ENCODE measurements at regions not wholly inside any gene's neighbourhood (a gene's known extent, or its start where the extent isn't known, plus 50 kb on each side); places are given as distances from the start of the nearest gene placed in this dataset.

GRCh38 chr2:9144046-9144445, 62.6 kb upstream of the ASAP2 start:
- intact Hi-C loops (cut with micrococcal nuclease) = loop anchor here (10.0 kb wide), 1 partner anchor 281 kb away; the partner anchor contains the start of genes CPSF3 and ITGB1BP1
- H3K9me3 Mint-ChIP-seq = no peaks in the 10 kb centered on the region
- no peak overlapping the region for H3K4me3 Mint-ChIP-seq (ENCODE audit: low read depth)
- H3K4me1 Mint-ChIP-seq (ENCODE audit: low read depth) = peaks cover 1% of the 10 kb centered on the region
- H3K27me3 Mint-ChIP-seq (ENCODE audit: low read depth) = peaks cover 21% of the 10 kb centered on the region
- no peaks in the 10 kb centered on the region for H3K36me3 Mint-ChIP-seq (ENCODE audit: low read depth)
- no peak overlapping the region for H3K27ac Mint-ChIP-seq
- DNase-seq (ENCODE audit: low spot score) = no peak

- Mint-ChIP-seq H3K27me3 (ENCODE audit: low read depth) (peaks cover 21% of the 10 kb centered on the region), H3K4me1 (ENCODE audit: low read depth) (peaks cover 1% of the 10 kb centered on the region), H3K4me3 (ENCODE audit: low read depth) (peak overlapping the region; percentile 4), H3K9me3 (no peaks in the 10 kb centered on the region), H3K27ac (no peak overlapping the region), H3K36me3 (ENCODE audit: low read depth) (no peaks in the 10 kb centered on the region)
- intact Hi-C loops (cut with micrococcal nuclease) = loop anchor here (10.0 kb wide), 1 partner anchor 281 kb away; the partner anchor contains the start of genes CPSF3 and ITGB1BP1
- DNase-seq (ENCODE audit: low spot score) = no peak
These were observed 63.3 kb upstream of the ASAP2 start for GRCh38 chr2:9143264-9143815.

GRCh38 chr2:9142551-9143263, 63.9 kb upstream of the ASAP2 start:
- Mint-ChIP-seq H3K4me1 (ENCODE audit: low read depth) (peaks cover 1% of the 10 kb centered on the region), H3K4me3 (ENCODE audit: low read depth) (peak overlapping the region; percentile 4), H3K27ac (no peak overlapping the region), H3K27me3 (ENCODE audit: low read depth) (peaks cover 19% of the 10 kb centered on the region), H3K9me3 (no peaks in the 10 kb centered on the region), H3K36me3 (ENCODE audit: low read depth) (no peaks in the 10 kb centered on the region)
- intact Hi-C loops (cut with micrococcal nuclease) = loop anchor here (1.0 to 10.0 kb wide), 2 partner anchors 64 to 282 kb away; partner anchors contain the start of genes ASAP2, CPSF3 and ITGB1BP1
- DNase-seq (ENCODE audit: low spot score) = peak; percentile 68

- intact Hi-C loops (cut with micrococcal nuclease) = loop anchor here (1.0 to 10.0 kb wide), 2 partner anchors 64 to 283 kb away; partner anchors contain the start of genes ASAP2, CPSF3 and ITGB1BP1
- no peaks in the 10 kb centered on the region for H3K9me3 Mint-ChIP-seq
- no peak for DNase-seq (ENCODE audit: low spot score)
- peaks cover 17% of the 10 kb centered on the region for H3K27me3 Mint-ChIP-seq (ENCODE audit: low read depth)
- H3K4me3 Mint-ChIP-seq (ENCODE audit: low read depth) = no peak overlapping the region
- H3K36me3 Mint-ChIP-seq (ENCODE audit: low read depth) = no peaks in the 10 kb centered on the region
- no peak overlapping the region for H3K27ac Mint-ChIP-seq
- H3K4me1 Mint-ChIP-seq (ENCODE audit: low read depth) = peaks cover 1% of the 10 kb centered on the region
These were observed 64.7 kb upstream of the ASAP2 start for GRCh38 chr2:9141706-9142460.

GRCh38 chr2:9141091-9141667, 65.4 kb upstream of the ASAP2 start:
- no peaks in the 10 kb centered on the region for H3K36me3 Mint-ChIP-seq (ENCODE audit: low read depth)
- peaks cover 1% of the 10 kb centered on the region for H3K4me1 Mint-ChIP-seq (ENCODE audit: low read depth)
- peaks cover 15% of the 10 kb centered on the region for H3K27me3 Mint-ChIP-seq (ENCODE audit: low read depth)
- no peak overlapping the region for H3K4me3 Mint-ChIP-seq (ENCODE audit: low read depth)
- no peak overlapping the region for H3K27ac Mint-ChIP-seq
- DNase-seq (ENCODE audit: low spot score) = no peak
- intact Hi-C loops (cut with micrococcal nuclease) = loop anchor here (10.0 kb wide), 1 partner anchor 284 kb away; the partner anchor contains the start of genes CPSF3 and ITGB1BP1
- H3K9me3 Mint-ChIP-seq = no peaks in the 10 kb centered on the region

- DNase-seq (ENCODE audit: low spot score) = no peak
- Mint-ChIP-seq H3K27ac (no peak overlapping the region), H3K36me3 (ENCODE audit: low read depth) (no peaks in the 10 kb centered on the region), H3K9me3 (no peaks in the 10 kb centered on the region), H3K4me1 (ENCODE audit: low read depth) (peaks cover 1% of the 10 kb centered on the region), H3K27me3 (ENCODE audit: low read depth) (peaks cover 15% of the 10 kb centered on the region), H3K4me3 (ENCODE audit: low read depth) (no peak overlapping the region)
- intact Hi-C loops (cut with micrococcal nuclease) = loop anchor here (10.0 kb wide), 1 partner anchor 284 kb away; the partner anchor contains the start of genes CPSF3 and ITGB1BP1
These were observed 66.0 kb upstream of the ASAP2 start for GRCh38 chr2:9140645-9141044.

- H3K27me3 Mint-ChIP-seq (ENCODE audit: low read depth) = peaks cover 12% of the 10 kb centered on the region
- H3K27ac Mint-ChIP-seq = no peak overlapping the region
- H3K9me3 Mint-ChIP-seq = no peaks in the 10 kb centered on the region
- peak; percentile 54 for DNase-seq (ENCODE audit: low spot score)
- no peaks in the 10 kb centered on the region for H3K36me3 Mint-ChIP-seq (ENCODE audit: low read depth)
- H3K4me3 Mint-ChIP-seq (ENCODE audit: low read depth) = no peak overlapping the region
- H3K4me1 Mint-ChIP-seq (ENCODE audit: low read depth) = peaks cover 1% of the 10 kb centered on the region
- intact Hi-C loops (cut with micrococcal nuclease) = loop anchor here (5.0 to 10.0 kb wide), 2 partner anchors 267 to 285 kb away; partner anchors contain the start of genes CPSF3 and ITGB1BP1
These were observed 66.8 kb upstream of the ASAP2 start for GRCh38 chr2:9139491-9140443.

- no peaks in the 10 kb centered on the region for H3K36me3 Mint-ChIP-seq (ENCODE audit: low read depth)
- H3K4me1 Mint-ChIP-seq (ENCODE audit: low read depth) = peaks cover 1% of the 10 kb centered on the region
- intact Hi-C loops (cut with micrococcal nuclease) = loop anchor here (5.0 kb wide), 1 partner anchor 265 kb away; no protein-coding TSS in a partner anchor
- no peak overlapping the region for H3K4me3 Mint-ChIP-seq (ENCODE audit: low read depth)
- no peak overlapping the region for H3K27ac Mint-ChIP-seq
- peaks cover 6% of the 10 kb centered on the region for H3K27me3 Mint-ChIP-seq (ENCODE audit: low read depth)
- no peak for DNase-seq (ENCODE audit: low spot score)
- no peaks in the 10 kb centered on the region for H3K9me3 Mint-ChIP-seq
These were observed 69.0 kb upstream of the ASAP2 start for GRCh38 chr2:9137379-9138150.

- DNase-seq (ENCODE audit: low spot score) = no peak
- Mint-ChIP-seq H3K36me3 (ENCODE audit: low read depth) (no peaks in the 10 kb centered on the region), H3K27ac (no peak overlapping the region), H3K4me3 (ENCODE audit: low read depth) (no peak overlapping the region), H3K4me1 (ENCODE audit: low read depth) (peaks cover 1% of the 10 kb centered on the region), H3K9me3 (no peaks in the 10 kb centered on the region), H3K27me3 (ENCODE audit: low read depth) (peaks cover 8% of the 10 kb centered on the region)
- intact Hi-C loops (cut with micrococcal nuclease) = loop anchor here (5.0 kb wide), 1 partner anchor 264 kb away; no protein-coding TSS in a partner anchor
These were observed 70.6 kb upstream of the ASAP2 start for GRCh38 chr2:9135822-9136558.

- Mint-ChIP-seq H3K4me3 (ENCODE audit: low read depth) (no peak overlapping the region), H3K36me3 (ENCODE audit: low read depth) (no peaks in the 10 kb centered on the region), H3K27me3 (ENCODE audit: low read depth) (peaks cover 4% of the 10 kb centered on the region), H3K4me1 (ENCODE audit: low read depth) (no peaks in the 10 kb centered on the region), H3K9me3 (no peaks in the 10 kb centered on the region), H3K27ac (no peak overlapping the region)
- intact Hi-C loops (cut with micrococcal nuclease) = no loop called here
- no peak for DNase-seq (ENCODE audit: low spot score)
These were observed 79.3 kb upstream of the ASAP2 start for GRCh38 chr2:9127316-9127715.

GRCh38 chr2:9126540-9126939, 80.1 kb upstream of the ASAP2 start:
- no peak for DNase-seq (ENCODE audit: low spot score)
- Mint-ChIP-seq H3K36me3 (ENCODE audit: low read depth) (no peaks in the 10 kb centered on the region), H3K9me3 (no peaks in the 10 kb centered on the region), H3K4me3 (ENCODE audit: low read depth) (no peak overlapping the region), H3K27me3 (ENCODE audit: low read depth) (peaks cover 4% of the 10 kb centered on the region), H3K27ac (no peak overlapping the region), H3K4me1 (ENCODE audit: low read depth) (no peaks in the 10 kb centered on the region)
- intact Hi-C loops (cut with micrococcal nuclease) = no loop called here

Data from activated T-helper 2 cell treated with anti-CD3 and anti-CD28 coated beads, Interferon-gamma antibody, Interleukin-2, Interleukin-4, amounts not matched to agents 10 μg/mL and 5 μg/mL and 100 μg/mL, durations not matched to agents 14 hours and 24 hours and 36 hours (primary cell).